Urinary bladder (tissue), 3 donors: ENCODE measurements at regions not wholly inside any gene's neighbourhood (a gene's known extent, or its start where the extent isn't known, plus 50 kb on each side); places are given as distances from the start of the nearest gene placed in this dataset.

ENCODE experiments used
- DNase-seq: peaks from one replicate; pipeline ENCODE4 v3.0.0-alpha.2; 2015; ENCODE audit errors: extremely low spot score
- H3K27ac ChIP-seq: one replicate; pipeline ENCODE4 v1.5.1; 2013; ENCODE audit warnings: low read depth, mild to moderate bottlenecking, moderate library complexity
- H3K36me3 ChIP-seq: one replicate; pipeline ENCODE4 v1.6.1; 2013; ENCODE audit warnings: mild to moderate bottlenecking, moderate library complexity; ENCODE audit not compliant: insufficient read depth
- H3K4me1 ChIP-seq: one replicate; pipeline ENCODE4 v1.6.1; 2013; ENCODE audit warnings: mild to moderate bottlenecking, moderate library complexity; ENCODE audit not compliant: insufficient read depth
- H3K4me3 ChIP-seq: one replicate; pipeline ENCODE4 v1.5.1; 2013; ENCODE audit warnings: low read depth, low read length
- WGBS: extraction: QIAGEN DNeasy Blood & Tissue Kit; methylation state at CpG from one replicate; pipeline ENCODE4 v1.1.7; 2013; 5-methylcytosine and 5-hydroxymethylcytosine counted together
- donor health status: healthy with polysubstance abuse.
- donor health status: healthy.

GRCh38 chr14:28901631-28902030, 135.0 kb downstream of the FOXG1 start:
- no peaks in the 10 kb centered on the region for H3K36me3 ChIP-seq
- 71% methylated on average over 1 of the region's 1 CpG for WGBS
- H3K4me1 ChIP-seq, result no peaks in the 10 kb centered on the region
- no peak for DNase-seq
- H3K4me3 ChIP-seq, result no peak overlapping the region
- H3K27ac ChIP-seq, result no peak overlapping the region

- WGBS, result 90% methylated on average over 2 of the region's 2 CpGs
- Histone ChIP-seq H3K4me1 (no peaks in the 10 kb centered on the region), H3K27ac (no peak overlapping the region), H3K36me3 (no peaks in the 10 kb centered on the region), H3K4me3 (no peak overlapping the region)
- DNase-seq, result no peak
Observed at GRCh38 chr14:28902930-28903329, 136.3 kb downstream of the FOXG1 start.

GRCh38 chr14:28911521-28911920, 144.9 kb downstream of the FOXG1 start:
- DNase-seq, result no peak
- H3K36me3 ChIP-seq, result no peaks in the 10 kb centered on the region
- no peaks in the 10 kb centered on the region for H3K4me1 ChIP-seq
- no peak overlapping the region for H3K27ac ChIP-seq
- H3K4me3 ChIP-seq, result no peak overlapping the region

GRCh38 chr14:28913056-28913455, 146.5 kb downstream of the FOXG1 start:
- no peak for DNase-seq
- Histone ChIP-seq H3K36me3 (no peaks in the 10 kb centered on the region), H3K27ac (no peak overlapping the region), H3K4me3 (no peak overlapping the region), H3K4me1 (no peaks in the 10 kb centered on the region)
- 89% methylated on average over 1 of the region's 1 CpG for WGBS

- H3K27ac ChIP-seq, result no peak overlapping the region
- no peaks in the 10 kb centered on the region for H3K4me1 ChIP-seq
- WGBS, result 39% methylated on average over 1 of the region's 1 CpG
- no peak overlapping the region for H3K4me3 ChIP-seq
- DNase-seq, result no peak
- H3K36me3 ChIP-seq, result no peaks in the 10 kb centered on the region
Observed at GRCh38 chr14:28926122-28926521, 159.5 kb downstream of the FOXG1 start.

- Histone ChIP-seq H3K4me1 (no peaks in the 10 kb centered on the region), H3K4me3 (no peak overlapping the region), H3K27ac (no peak overlapping the region), H3K36me3 (no peaks in the 10 kb centered on the region)
- 63% methylated on average over 2 of the region's 2 CpGs for WGBS
- no peak for DNase-seq
Observed at GRCh38 chr14:28931999-28932398, 165.4 kb downstream of the FOXG1 start.

- Histone ChIP-seq H3K4me1 (no peaks in the 10 kb centered on the region), H3K36me3 (no peaks in the 10 kb centered on the region), H3K27ac (no peak overlapping the region), H3K4me3 (no peak overlapping the region)
- DNase-seq, result no peak
Observed at GRCh38 chr14:28936601-28937000, 170.0 kb downstream of the FOXG1 start.

- Histone ChIP-seq H3K27ac (no peak overlapping the region), H3K36me3 (no peaks in the 10 kb centered on the region), H3K4me1 (no peaks in the 10 kb centered on the region), H3K4me3 (no peak overlapping the region)
- no peak for DNase-seq
- 92% methylated on average over 1 of the region's 1 CpG for WGBS
Observed at GRCh38 chr14:28941758-28942157, 175.2 kb downstream of the FOXG1 start.

- Histone ChIP-seq H3K36me3 (no peaks in the 10 kb centered on the region), H3K4me3 (no peak overlapping the region), H3K27ac (no peak overlapping the region), H3K4me1 (no peaks in the 10 kb centered on the region)
- 84% methylated on average over 2 of the region's 2 CpGs for WGBS
- DNase-seq, result no peak
Observed at GRCh38 chr14:28944605-28945004, 178.0 kb downstream of the FOXG1 start.

- 66% methylated on average over 1 of the region's 1 CpG for WGBS
- Histone ChIP-seq H3K27ac (no peak overlapping the region), H3K36me3 (no peaks in the 10 kb centered on the region), H3K4me1 (no peaks in the 10 kb centered on the region), H3K4me3 (no peak overlapping the region)
- no peak for DNase-seq
Observed at GRCh38 chr14:28946267-28946666, 179.7 kb downstream of the FOXG1 start.

- Histone ChIP-seq H3K27ac (no peak overlapping the region), H3K4me3 (no peak overlapping the region), H3K36me3 (no peaks in the 10 kb centered on the region), H3K4me1 (no peaks in the 10 kb centered on the region)
- WGBS, result 86% methylated on average over 2 of the region's 2 CpGs
- DNase-seq, result no peak
Observed at GRCh38 chr14:28949503-28949902, 182.9 kb downstream of the FOXG1 start.

GRCh38 chr14:28952161-28952560, 185.6 kb downstream of the FOXG1 start:
- no peak for DNase-seq
- H3K4me1 ChIP-seq, result no peaks in the 10 kb centered on the region
- WGBS, result 99% methylated on average over 1 of the region's 1 CpG
- no peak overlapping the region for H3K27ac ChIP-seq
- H3K4me3 ChIP-seq, result no peak overlapping the region
- no peaks in the 10 kb centered on the region for H3K36me3 ChIP-seq

GRCh38 chr14:28952666-28953065, 186.1 kb downstream of the FOXG1 start:
- no peak overlapping the region for H3K27ac ChIP-seq
- H3K4me3 ChIP-seq, result no peak overlapping the region
- no peak for DNase-seq
- no peaks in the 10 kb centered on the region for H3K36me3 ChIP-seq
- H3K4me1 ChIP-seq, result no peaks in the 10 kb centered on the region

GRCh38 chr14:28953973-28954372, 187.4 kb downstream of the FOXG1 start:
- no peak overlapping the region for H3K4me3 ChIP-seq
- H3K4me1 ChIP-seq, result no peaks in the 10 kb centered on the region
- no peaks in the 10 kb centered on the region for H3K36me3 ChIP-seq
- WGBS, result 88% methylated on average over 2 of the region's 2 CpGs
- DNase-seq, result no peak
- no peak overlapping the region for H3K27ac ChIP-seq

GRCh38 chr14:28966416-28967233, 200.0 kb downstream of the FOXG1 start:
- DNase-seq, result no peak
- WGBS, result 95% methylated on average over 2 of the region's 2 CpGs
- H3K4me1 ChIP-seq, result no peaks in the 10 kb centered on the region
- no peak overlapping the region for H3K4me3 ChIP-seq
- no peak overlapping the region for H3K27ac ChIP-seq
- H3K36me3 ChIP-seq, result no peaks in the 10 kb centered on the region
